HG02840 (cell line): ENCODE measurements at regions not wholly inside any gene's neighbourhood (a gene's known extent, or its start where the extent isn't known, plus 50 kb on each side); places are given as distances from the start of the nearest gene placed in this dataset.

Experiments used
- ATAC-seq: cut with Tn5 transposase; IDR thresholded peaks from one replicate; pipeline ENCODE4 v1.9.1; 2021; ENCODE audit warnings: mild to moderate bottlenecking, moderate library complexity, moderate number of reproducible peaks; ENCODE audit not compliant: unreplicated experiment, low FRiP score

DNA sequence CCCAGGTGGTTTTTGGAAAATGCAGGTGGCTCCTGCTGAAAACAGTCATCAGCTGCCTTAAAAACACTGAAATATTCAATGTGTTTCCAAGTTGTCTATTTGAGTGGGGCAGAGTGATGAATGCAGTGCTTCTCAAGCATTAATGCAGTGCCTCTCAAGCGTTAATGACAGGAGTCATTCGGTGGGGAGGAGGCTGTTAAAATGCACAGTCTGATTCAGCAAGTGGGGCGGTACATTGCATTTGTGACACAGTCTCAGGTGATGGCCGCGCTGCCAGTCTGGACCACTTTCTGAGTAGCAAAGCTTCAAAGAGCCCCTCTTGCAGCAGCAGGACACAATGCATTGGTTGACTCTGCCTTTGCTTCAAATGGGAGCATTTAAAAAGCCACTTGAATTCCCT is 231.4 kb upstream of the RGPD4 start:
- ATAC-seq: no peak

DNA sequence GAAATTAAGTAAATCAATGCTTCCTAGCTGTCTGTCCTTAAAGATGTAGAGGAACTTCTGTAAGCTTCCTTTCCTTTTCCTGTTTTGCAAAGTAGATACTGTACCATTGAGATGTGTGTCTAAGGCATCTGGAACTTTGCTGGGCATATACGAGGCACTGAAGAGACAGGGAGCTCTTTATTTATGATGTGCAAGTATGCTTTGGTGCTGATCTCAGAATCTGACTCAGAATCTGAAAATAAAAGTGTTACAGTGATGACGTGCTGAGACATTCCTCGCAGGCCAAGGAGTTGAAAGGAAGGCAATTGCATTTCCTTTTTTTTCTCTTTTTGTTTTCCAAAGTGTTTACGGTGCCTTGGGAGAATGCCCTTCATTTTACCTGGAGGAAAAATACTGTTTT is 230.9 kb upstream of the RGPD4 start:
- no peak for ATAC-seq

DNA sequence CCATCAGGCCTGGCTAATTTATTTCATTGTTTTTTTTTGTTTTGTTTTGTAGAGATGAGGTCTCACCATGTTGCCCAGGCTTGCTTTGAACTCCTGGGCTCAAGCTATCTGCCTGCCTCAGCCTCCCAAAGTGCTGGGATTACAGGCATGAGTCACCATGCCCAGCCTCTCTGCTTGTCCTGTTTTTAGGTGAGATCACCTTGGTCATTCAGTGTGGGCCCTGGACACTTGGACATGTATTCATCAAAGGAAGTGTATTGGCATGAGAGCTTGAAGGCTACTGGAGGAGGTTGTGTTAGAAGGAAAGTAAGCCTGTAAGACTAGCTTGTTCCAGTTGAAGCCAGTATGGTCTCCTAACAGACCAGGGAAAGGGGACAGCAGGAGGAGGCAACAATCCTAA is 229.2 kb upstream of the RGPD4 start:
- ATAC-seq: no peak

DNA sequence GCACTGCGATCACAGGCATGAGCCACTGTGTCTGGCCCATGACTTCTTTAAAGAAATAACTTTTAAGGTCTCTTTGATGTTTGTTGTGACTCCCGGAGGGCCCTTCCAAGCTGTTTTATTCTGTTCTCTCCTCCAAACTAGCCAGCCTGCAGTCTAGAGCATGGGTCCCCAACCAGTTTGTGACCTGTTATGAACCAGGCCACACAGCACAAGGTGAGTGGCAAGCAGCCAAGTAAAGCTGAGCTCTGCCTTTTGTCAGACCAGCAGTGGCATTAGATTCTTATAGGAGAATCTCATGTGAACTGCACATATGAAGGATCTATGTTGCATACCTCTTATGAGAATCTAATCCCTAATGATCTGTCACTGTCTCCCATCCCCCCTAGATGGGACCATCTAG is 223.9 kb upstream of the RGPD4 start:
- ATAC-seq: no peak

GRCh38 chr2:107607054-107607453 is 219.6 kb upstream of the RGPD4 start:
- ATAC-seq: no peak

- ATAC-seq: no peak
Observed at GRCh38 chr2:107607473-107607872, 219.2 kb upstream of the RGPD4 start.

GRCh38 chr2:107615039-107615438 is 211.7 kb upstream of the RGPD4 start:
- no peak for ATAC-seq

- no peak for ATAC-seq
Observed at GRCh38 chr2:107618769-107619168, 207.9 kb upstream of the RGPD4 start.

DNA sequence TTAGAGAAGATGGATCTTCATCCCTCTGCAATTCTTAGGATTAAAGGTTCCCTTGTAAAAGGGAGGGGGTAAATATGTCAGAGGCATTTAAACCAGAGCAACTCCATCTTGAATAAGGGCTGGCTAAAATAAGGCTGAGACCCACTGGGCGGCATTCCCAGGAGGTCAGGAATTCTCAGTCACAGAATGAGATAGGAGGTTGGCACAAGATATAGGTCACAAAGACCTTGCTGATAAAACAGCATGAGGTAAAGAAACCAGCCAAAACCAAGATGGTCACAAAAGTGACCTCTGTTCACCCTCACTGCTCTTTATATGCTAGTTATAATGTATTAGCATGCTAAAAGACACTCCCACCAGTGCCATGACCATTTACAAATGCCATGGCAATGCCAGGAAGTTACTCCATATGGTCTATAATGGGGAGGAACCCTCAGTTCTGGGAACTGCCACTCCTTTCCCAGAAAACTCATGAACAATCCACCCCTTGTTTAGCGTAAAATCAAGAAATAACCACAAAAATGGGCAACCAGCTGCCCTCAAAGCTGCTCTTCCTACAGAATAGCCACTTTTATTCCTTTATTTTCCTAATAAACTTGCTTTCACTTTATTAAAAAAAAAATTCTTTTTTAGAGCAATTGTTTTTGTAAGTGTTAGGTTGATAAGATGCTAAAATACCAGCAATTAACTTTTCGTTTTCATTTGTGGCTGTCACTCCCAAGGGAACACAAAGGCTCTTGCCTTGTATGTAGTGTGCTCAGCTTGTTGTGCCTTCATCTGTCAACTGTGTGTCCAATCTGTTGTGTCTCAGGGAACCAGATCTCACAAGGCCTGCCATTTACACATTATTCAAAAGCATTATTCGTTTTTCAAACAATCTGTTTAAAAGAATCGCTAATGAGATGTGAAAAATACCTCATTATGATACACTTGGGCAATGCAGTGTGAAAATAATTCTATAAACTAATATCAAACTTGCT is 205.2 kb upstream of the RGPD4 start:
- no peak for ATAC-seq

GRCh38 chr2:107622741-107623310 is 203.9 kb upstream of the RGPD4 start:
- no peak for ATAC-seq

- no peak for ATAC-seq
Observed at GRCh38 chr2:107625982-107626381, 200.7 kb upstream of the RGPD4 start.

DNA sequence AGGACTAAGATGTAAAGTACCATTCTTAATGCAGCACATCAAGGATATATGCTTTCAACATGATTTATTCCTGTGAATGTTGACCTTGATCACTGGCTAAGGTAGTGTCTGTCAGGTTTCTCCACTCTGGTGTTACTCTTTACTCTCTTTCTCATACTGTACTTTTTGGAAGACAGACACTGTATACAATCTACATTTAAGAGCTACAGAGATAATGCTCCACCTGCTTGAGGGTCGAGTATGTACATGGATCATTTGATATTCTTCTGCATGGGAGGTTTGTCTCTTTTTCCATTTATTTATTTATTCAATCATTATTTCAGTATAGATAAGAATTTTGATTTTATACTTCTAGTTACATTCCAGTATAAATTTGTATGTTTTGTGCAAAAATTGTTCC is 199.5 kb upstream of the RGPD4 start:
- no peak for ATAC-seq

DNA sequence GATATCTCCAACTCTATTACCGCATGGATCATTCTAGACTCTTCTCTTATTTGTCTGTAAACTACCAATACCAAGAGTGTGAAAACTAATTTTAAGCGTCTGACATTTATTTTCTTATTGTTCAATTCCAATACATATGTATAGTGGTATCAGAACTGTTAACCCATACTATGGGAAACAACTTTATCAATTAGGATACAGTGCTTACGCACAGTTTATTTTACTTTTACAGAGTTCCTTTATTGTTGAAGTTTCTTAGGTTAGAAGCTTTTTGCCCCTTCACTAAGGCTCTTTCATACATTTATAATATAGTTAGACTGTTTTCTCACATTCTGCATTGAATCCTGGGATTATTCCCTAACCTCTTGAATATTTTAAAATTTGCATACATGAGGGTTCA is 198.8 kb upstream of the RGPD4 start:
- no peak for ATAC-seq

GRCh38 chr2:107633580-107634147 is 193.0 kb upstream of the RGPD4 start:
- no peak for ATAC-seq

DNA sequence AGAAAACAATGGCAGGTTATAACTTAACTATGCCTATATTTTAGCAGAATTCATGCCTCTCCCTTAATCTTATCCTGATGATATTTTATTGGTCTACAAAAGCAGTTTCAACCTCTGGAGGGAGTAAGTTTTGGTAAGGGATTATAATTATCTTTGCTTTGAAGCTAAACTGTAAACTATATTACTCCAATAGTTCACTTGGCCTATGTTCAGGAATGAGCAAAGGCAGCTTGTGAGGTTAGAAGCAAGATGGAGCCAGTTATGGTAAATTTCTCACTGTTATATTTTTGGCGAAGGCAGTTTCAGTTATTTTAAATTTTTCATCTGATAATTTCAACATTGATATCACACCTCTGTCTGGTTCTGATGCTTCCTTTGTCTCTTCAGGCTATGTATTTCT is 192.5 kb upstream of the RGPD4 start:
- no peak for ATAC-seq

DNA sequence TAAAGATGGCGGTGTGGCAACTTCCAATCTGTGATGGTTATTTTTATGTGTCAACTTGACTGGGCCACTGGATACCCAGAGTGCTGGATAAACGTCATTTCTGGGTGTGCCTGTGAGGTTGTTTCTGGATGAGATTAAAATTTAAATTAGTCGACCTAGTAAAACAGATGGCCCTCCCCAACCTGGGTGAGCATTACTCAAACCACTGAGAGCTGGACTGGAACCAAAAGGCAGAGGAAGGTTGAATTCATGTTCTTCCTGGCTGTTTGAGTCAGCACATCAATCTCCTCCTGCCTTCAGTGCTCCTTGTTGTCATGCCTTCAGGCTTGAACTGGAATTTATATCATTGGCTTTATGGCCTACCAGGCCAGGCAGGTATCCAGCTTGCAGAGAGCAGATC is 190.8 kb upstream of the RGPD4 start:
- no peak for ATAC-seq

DNA sequence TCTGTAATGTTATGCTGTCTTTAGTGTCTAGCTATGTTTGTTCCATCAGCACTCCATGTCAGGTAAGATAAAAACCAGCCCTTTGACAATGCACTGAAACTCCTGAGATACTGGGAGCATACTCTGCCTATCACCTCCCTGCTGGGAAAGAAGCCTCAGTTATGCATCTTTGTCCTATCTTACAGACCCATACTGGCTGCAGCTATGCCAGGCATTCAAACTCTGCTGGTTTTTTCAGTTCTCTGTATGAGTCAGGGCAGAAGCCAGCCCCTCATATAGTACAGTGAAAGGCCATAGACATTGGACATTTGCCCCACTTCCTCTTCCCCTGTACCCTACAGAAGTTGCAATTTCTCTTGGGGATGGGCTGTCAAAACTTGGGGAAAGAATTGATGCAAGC is 181.1 kb upstream of the RGPD4 start:
- no peak for ATAC-seq

- no peak for ATAC-seq
Observed at GRCh38 chr2:107648781-107649404, 177.8 kb upstream of the RGPD4 start.

- no peak for ATAC-seq
Observed at GRCh38 chr2:107657049-107657448, 169.6 kb upstream of the RGPD4 start.

- no peak for ATAC-seq
Observed at GRCh38 chr2:107663632-107664031, 163.1 kb upstream of the RGPD4 start.

GRCh38 chr2:107669335-107669734 is 157.4 kb upstream of the RGPD4 start:
- ATAC-seq: no peak
